ENCODE measurements at regions not wholly inside any gene's neighbourhood (a gene's known extent, or its start where the extent isn't known, plus 50 kb on each side); places are given as distances from the start of the nearest gene placed in this dataset.

- no peaks in the 10 kb centered on the region for H4K20me1 ChIP-seq (ENCODE audit: insufficient read depth)
- TF ChIP-seq EZH2 (IDR thresholded peaks at IDR 0.05; ENCODE audit: borderline replicate concordance, insufficient read depth, low read length, poor library complexity, severe bottlenecking), result no peak
- no peak for TF ChIP-seq POLR2AphosphoS5 (IDR thresholded peaks at IDR 0.05)
- no peak for TF ChIP-seq EP300 (conservative IDR thresholded peaks at IDR 0.05; ENCODE audit: poor library complexity, severe bottlenecking)
- no peak for TF ChIP-seq RAD21 (conservative IDR thresholded peaks at IDR 0.05)
- TF ChIP-seq REST (IDR thresholded peaks at IDR 0.05; ENCODE audit: borderline replicate concordance), result no peak
- no peak for TF ChIP-seq CTCF (IDR thresholded peaks at IDR 0.05; ENCODE audit: poor library complexity, severe bottlenecking)
- no peak for TF ChIP-seq TAF1 (IDR thresholded peaks at IDR 0.05; ENCODE audit: low read depth)
- no peak for TF ChIP-seq MXI1 (conservative IDR thresholded peaks at IDR 0.05; ENCODE audit: poor library complexity, severe bottlenecking)
- TF ChIP-seq SMC3 (conservative IDR thresholded peaks at IDR 0.05; ENCODE audit: poor library complexity), result no peak
- H3K9me3 ChIP-seq (ENCODE audit: low read length), result no peaks in the 10 kb centered on the region
- no peak overlapping the region for H3K9ac ChIP-seq (ENCODE audit: low read length)
- H2AFZ ChIP-seq (ENCODE audit: low read depth, low read length), result no peak overlapping the region
- no peaks in the 10 kb centered on the region for H3F3A ChIP-seq (ENCODE audit: insufficient read depth, low read length, poor library complexity, severe bottlenecking)
- no peaks in the 10 kb centered on the region for H3K27me3 ChIP-seq (ENCODE audit: insufficient read depth, low read depth, low read length)
- H3K9me2 ChIP-seq (ENCODE audit: insufficient read depth, low read length), result no peaks in the 10 kb centered on the region
- H3K27ac ChIP-seq (ENCODE audit: low read length), result no peak overlapping the region
- H3K4me3 ChIP-seq (ENCODE audit: low read length), result no peak overlapping the region
- no peak overlapping the region for H3K4me2 ChIP-seq (ENCODE audit: low read length)
- no peaks in the 10 kb centered on the region for H3K36me3 ChIP-seq (ENCODE audit: insufficient read depth, low read length)
- H3K79me2 ChIP-seq (replicated peaks; ENCODE audit: insufficient read depth, low read length), result no peaks in the 10 kb centered on the region
These were observed 326.7 kb upstream of the CAMK1G start for GRCh38 chr1:209256766-209257350.

GRCh38 chr1:209257454-209257853, 326.1 kb upstream of the CAMK1G start:
- Histone ChIP-seq H3K4me3 (ENCODE audit: low read length) (no peak overlapping the region), H4K20me1 (ENCODE audit: insufficient read depth) (no peaks in the 10 kb centered on the region), H3K79me2 (replicated peaks; ENCODE audit: insufficient read depth, low read length) (no peaks in the 10 kb centered on the region), H3K9me3 (ENCODE audit: low read length) (no peaks in the 10 kb centered on the region), H3K36me3 (ENCODE audit: insufficient read depth, low read length) (no peaks in the 10 kb centered on the region), H3K27ac (ENCODE audit: low read length) (no peak overlapping the region), H3F3A (ENCODE audit: insufficient read depth, low read length, poor library complexity, severe bottlenecking) (no peaks in the 10 kb centered on the region), H3K9me2 (ENCODE audit: insufficient read depth, low read length) (no peaks in the 10 kb centered on the region), H3K27me3 (ENCODE audit: insufficient read depth, low read depth, low read length) (no peaks in the 10 kb centered on the region), H3K4me2 (ENCODE audit: low read length) (no peak overlapping the region), H3K9ac (ENCODE audit: low read length) (no peak overlapping the region), H2AFZ (ENCODE audit: low read depth, low read length) (no peak overlapping the region)
- TF ChIP-seq REST (IDR thresholded peaks at IDR 0.05; ENCODE audit: borderline replicate concordance) (no peak), CTCF (IDR thresholded peaks at IDR 0.05; ENCODE audit: poor library complexity, severe bottlenecking) (no peak), RAD21 (conservative IDR thresholded peaks at IDR 0.05) (no peak), EZH2 (IDR thresholded peaks at IDR 0.05; ENCODE audit: borderline replicate concordance, insufficient read depth, low read length, poor library complexity, severe bottlenecking) (no peak), TAF1 (IDR thresholded peaks at IDR 0.05; ENCODE audit: low read depth) (no peak), POLR2AphosphoS5 (IDR thresholded peaks at IDR 0.05) (no peak), EP300 (conservative IDR thresholded peaks at IDR 0.05; ENCODE audit: poor library complexity, severe bottlenecking) (no peak), MXI1 (conservative IDR thresholded peaks at IDR 0.05; ENCODE audit: poor library complexity, severe bottlenecking) (no peak), SMC3 (conservative IDR thresholded peaks at IDR 0.05; ENCODE audit: poor library complexity) (no peak)
